H9 (cell line): ENCODE measurements at regions not wholly inside any gene's neighbourhood (a gene's known extent, or its start where the extent isn't known, plus 50 kb on each side); places are given as distances from the start of the nearest gene placed in this dataset.

Source experiments
- DNase-seq: peaks from one replicate; pipeline ENCODE4 v3.0.0-alpha.2; 2017
- H2AFZ ChIP-seq: one replicate; pipeline ENCODE4 v1.6.1; 2013; ENCODE audit warnings: mild to moderate bottlenecking, low read length, control low read depth, moderate library complexity
- H2AK5ac ChIP-seq: 2 replicates; pipeline ENCODE4 v1.6.1; 2013; ENCODE audit warnings: low read length, control low read depth, mixed read lengths; ENCODE audit not compliant: insufficient read length
- H2BK120ac ChIP-seq: one replicate; pipeline ENCODE4 v1.6.1; 2013; ENCODE audit warnings: low read depth, mild to moderate bottlenecking, low read length, control low read depth, inconsistent platforms; ENCODE audit not compliant: poor library complexity, severe bottlenecking
- H2BK12ac ChIP-seq: 2 replicates; pipeline ENCODE4 v1.6.1; 2013; ENCODE audit warnings: low read length, control low read depth, mixed read lengths, low read depth; ENCODE audit not compliant: insufficient read length
- H2BK15ac ChIP-seq: 2 replicates; pipeline ENCODE4 v1.6.1; 2013; ENCODE audit warnings: low read depth, low read length, control low read depth
- H2BK20ac ChIP-seq: one replicate; pipeline ENCODE4 v1.6.1; 2013; ENCODE audit warnings: low read depth, mild to moderate bottlenecking, low read length, control low read depth, inconsistent platforms; ENCODE audit not compliant: poor library complexity, severe bottlenecking
- H2BK5ac ChIP-seq: 2 replicates; pipeline ENCODE4 v1.6.1; 2013; ENCODE audit warnings: low read length, control low read depth, mixed read lengths; ENCODE audit not compliant: insufficient read length
- H3K14ac ChIP-seq: 2 replicates; pipeline ENCODE4 v1.6.1; 2013; ENCODE audit warnings: low read length, control low read depth; ENCODE audit not compliant: insufficient read depth
- H3K18ac ChIP-seq: 2 replicates; pipeline ENCODE4 v1.6.1; 2013; ENCODE audit warnings: low read depth, mild to moderate bottlenecking, mixed read lengths, low read length, control low read depth; ENCODE audit not compliant: insufficient read length
- H3K23ac ChIP-seq: 2 replicates; pipeline ENCODE4 v1.6.1; 2013; ENCODE audit warnings: low read length, control low read depth, mixed read lengths, low read depth; ENCODE audit not compliant: insufficient read length
- H3K23me2 ChIP-seq: 2 replicates; pipeline ENCODE4 v1.6.1; 2013; ENCODE audit warnings: low read depth, mild to moderate bottlenecking, mixed read lengths, low read length, control low read depth; ENCODE audit not compliant: insufficient read length, poor library complexity, severe bottlenecking
- H3K27ac ChIP-seq: 2 replicates; pipeline ENCODE4 v1.5.1; 2013; ENCODE audit warnings: low read length, control low read depth, mixed read lengths, low read depth; ENCODE audit not compliant: insufficient read length
- H3K27me3 ChIP-seq: 2 replicates; pipeline ENCODE4 v1.6.1; 2013; ENCODE audit warnings: low read length, control low read depth, inconsistent platforms; ENCODE audit not compliant: insufficient read depth
- H3K4ac ChIP-seq: 2 replicates; pipeline ENCODE4 v1.6.1; 2013; ENCODE audit warnings: low read depth, mild to moderate bottlenecking, control low read depth, inconsistent platforms, low read length, moderate library complexity
- H3K4me1 ChIP-seq: 2 replicates; pipeline ENCODE4 v1.6.1; 2013; ENCODE audit warnings: low read length, control low read depth, inconsistent platforms; ENCODE audit not compliant: insufficient read depth
- H3K4me2 ChIP-seq: 2 replicates; pipeline ENCODE4 v1.6.1; 2013; ENCODE audit warnings: low read length, control low read depth, mixed read lengths; ENCODE audit not compliant: insufficient read length, insufficient read depth
- H3K56ac ChIP-seq: 2 replicates; pipeline ENCODE4 v1.6.1; 2013; ENCODE audit warnings: low read depth, mild to moderate bottlenecking, mixed read lengths, low read length, control low read depth; ENCODE audit not compliant: insufficient read length
- H3K79me1 ChIP-seq: 2 replicates; pipeline ENCODE4 v1.6.1; 2013; ENCODE audit warnings: low read depth, mild to moderate bottlenecking, moderate library complexity, low read length, control low read depth, inconsistent platforms; ENCODE audit not compliant: insufficient read depth, poor library complexity, severe bottlenecking
- H3K79me2 ChIP-seq: 2 replicates; pipeline ENCODE4 v1.6.1; 2013; ENCODE audit warnings: low read length, control low read depth, inconsistent platforms; ENCODE audit not compliant: insufficient read depth
- H3K9ac ChIP-seq: 2 replicates; pipeline ENCODE4 v1.6.1; 2013; ENCODE audit warnings: low read length, control low read depth, mixed read lengths; ENCODE audit not compliant: insufficient read length; ENCODE audit errors: extremely low read depth
- H3K9me3 ChIP-seq: one replicate; pipeline ENCODE4 v1.6.1; 2013; ENCODE audit warnings: low read depth, low read length, inconsistent platforms; ENCODE audit not compliant: control insufficient read depth
- H3T11ph ChIP-seq: one replicate; pipeline ENCODE4 v1.6.1; 2013; ENCODE audit warnings: mild to moderate bottlenecking, low read length, control low read depth, inconsistent platforms
- H4K20me1 ChIP-seq: one replicate; pipeline ENCODE4 v1.6.1; 2013; ENCODE audit not compliant: control insufficient read depth, insufficient read length, insufficient read depth
- H4K5ac ChIP-seq: 2 replicates; pipeline ENCODE4 v1.6.1; 2013; ENCODE audit warnings: low read depth, mild to moderate bottlenecking, mixed read lengths, low read length, control low read depth; ENCODE audit not compliant: insufficient read length
- H4K8ac ChIP-seq: replicated peaks from 2 replicates; pipeline ENCODE4 v1.6.1; 2013; ENCODE audit warnings: low read length, control low read depth, mixed read lengths, low read depth; ENCODE audit not compliant: insufficient read length
- H4K91ac ChIP-seq: 2 replicates; pipeline ENCODE4 v1.6.1; 2013; ENCODE audit warnings: low read depth, mild to moderate bottlenecking, moderate library complexity, mixed read lengths, low read length, control low read depth; ENCODE audit not compliant: insufficient read length
- H3K27ac Mint-ChIP-seq, 3 experiments: 2 replicates in 2 of 3; 3 replicates in 1 of 3; pipeline ENCODE4 v1.8.0; 2020 to 2021; ENCODE audit warnings: mixed read lengths in 3 of 3, mild to moderate bottlenecking in 1 of 3, moderate library complexity in 1 of 3
- H3K27me3 Mint-ChIP-seq: 2 replicates; pipeline ENCODE4 v1.8.0; 2021; ENCODE audit warnings: low read depth, mild to moderate bottlenecking, moderate library complexity, mixed read lengths
- H3K36me3 Mint-ChIP-seq, 3 experiments: 2 replicates in 2 of 3; 3 replicates in 1 of 3; pipeline ENCODE4 v1.8.0; 2020 to 2021; ENCODE audit warnings: low read depth in 3 of 3, mixed read lengths in 3 of 3; ENCODE audit not compliant: insufficient read depth in 1 of 3
- H3K4me1 Mint-ChIP-seq, 2 experiments: 2 replicates each; pipeline ENCODE4 v1.8.0; 2020; ENCODE audit warnings: mixed read lengths in 2 of 2
- H3K4me3 Mint-ChIP-seq, 2 experiments: 2 replicates in 1 of 2; 3 replicates in 1 of 2; pipeline ENCODE4 v1.8.0; 2020 to 2021; ENCODE audit warnings: mild to moderate bottlenecking in 2 of 2, mixed read lengths in 2 of 2, moderate library complexity in 1 of 2
- H3K9me3 Mint-ChIP-seq, 2 experiments: 2 replicates in 1 of 2; 3 replicates in 1 of 2; pipeline ENCODE4 v1.8.0; 2020; ENCODE audit warnings: mild to moderate bottlenecking in 2 of 2, mixed read lengths in 2 of 2, moderate library complexity in 1 of 2
- WGBS: extraction: QIAGEN DNeasy Blood & Tissue Kit; methylation state at CpG from one replicate; pipeline ENCODE4 v1.1.7; 2013; ENCODE audit warnings: missing lambda C conversion rate, low lambda C conversion rate, mixed read lengths; ENCODE audit not compliant: insufficient read length; ENCODE audit errors: extremely low coverage; 5-methylcytosine and 5-hydroxymethylcytosine counted together
- TF ChIP-seq, protein P1 (sequence below): fragments of 200-600 bp; sonication (generic); conservative IDR thresholded peaks from 3 replicates; pipeline ENCODE4 v1.8.0; 2021; ENCODE audit warnings: antibody characterized with exemption, mild to moderate bottlenecking

DNA sequence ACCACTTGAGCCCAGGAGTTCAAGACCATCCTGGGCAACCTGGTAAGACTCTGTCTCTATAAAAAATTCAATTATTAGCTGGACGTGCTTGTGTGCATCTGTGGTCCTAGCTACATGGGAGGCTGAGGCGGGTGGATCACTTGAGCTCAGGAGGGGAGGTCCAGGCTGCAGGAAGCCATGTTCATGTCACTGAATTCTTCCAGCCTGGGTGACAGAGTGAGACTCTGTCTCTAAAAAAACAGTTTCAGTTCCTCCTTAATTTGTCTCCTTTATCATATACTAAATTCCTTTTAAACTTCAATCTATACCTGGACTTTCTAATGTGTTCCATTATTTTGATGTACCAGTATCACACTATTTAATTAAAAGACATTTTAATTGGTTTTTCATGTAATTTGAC lies 422.2 kb upstream of the TLE4 start:
- Mint-ChIP-seq H3K4me3 (no peak overlapping the region), H3K27ac (no peak overlapping the region), H3K9me3 (no peaks in the 10 kb centered on the region), H3K36me3 (no peaks in the 10 kb centered on the region), H3K27me3 (no peaks in the 10 kb centered on the region), H3K4me1 (no peaks in the 10 kb centered on the region)
- Histone ChIP-seq H2BK20ac (no peak overlapping the region), H3K27ac (no peak overlapping the region), H3T11ph (no peak overlapping the region), H2BK12ac (no peak overlapping the region), H3K14ac (no peak overlapping the region), H4K8ac (no peak overlapping the region), H3K23me2 (no peaks in the 10 kb centered on the region), H3K9me3 (no peaks in the 10 kb centered on the region), H2AFZ (no peak overlapping the region), H3K4me2 (no peak overlapping the region), H3K4me1 (no peaks in the 10 kb centered on the region), H3K27me3 (no peaks in the 10 kb centered on the region), H4K91ac (no peak overlapping the region), H2BK120ac (no peak overlapping the region), H3K4ac (no peak overlapping the region), H3K79me2 (no peaks in the 10 kb centered on the region), H4K20me1 (no peaks in the 10 kb centered on the region), H3K18ac (no peak overlapping the region), H4K5ac (no peak overlapping the region), H3K9ac (no peak overlapping the region), H3K79me1 (no peaks in the 10 kb centered on the region), H2AK5ac (no peak overlapping the region), H3K23ac (no peak overlapping the region), H2BK15ac (no peak overlapping the region), H2BK5ac (no peak overlapping the region), H3K56ac (no peak overlapping the region)
- DNase-seq: no peak
- TF ChIP-seq, protein P1, sequence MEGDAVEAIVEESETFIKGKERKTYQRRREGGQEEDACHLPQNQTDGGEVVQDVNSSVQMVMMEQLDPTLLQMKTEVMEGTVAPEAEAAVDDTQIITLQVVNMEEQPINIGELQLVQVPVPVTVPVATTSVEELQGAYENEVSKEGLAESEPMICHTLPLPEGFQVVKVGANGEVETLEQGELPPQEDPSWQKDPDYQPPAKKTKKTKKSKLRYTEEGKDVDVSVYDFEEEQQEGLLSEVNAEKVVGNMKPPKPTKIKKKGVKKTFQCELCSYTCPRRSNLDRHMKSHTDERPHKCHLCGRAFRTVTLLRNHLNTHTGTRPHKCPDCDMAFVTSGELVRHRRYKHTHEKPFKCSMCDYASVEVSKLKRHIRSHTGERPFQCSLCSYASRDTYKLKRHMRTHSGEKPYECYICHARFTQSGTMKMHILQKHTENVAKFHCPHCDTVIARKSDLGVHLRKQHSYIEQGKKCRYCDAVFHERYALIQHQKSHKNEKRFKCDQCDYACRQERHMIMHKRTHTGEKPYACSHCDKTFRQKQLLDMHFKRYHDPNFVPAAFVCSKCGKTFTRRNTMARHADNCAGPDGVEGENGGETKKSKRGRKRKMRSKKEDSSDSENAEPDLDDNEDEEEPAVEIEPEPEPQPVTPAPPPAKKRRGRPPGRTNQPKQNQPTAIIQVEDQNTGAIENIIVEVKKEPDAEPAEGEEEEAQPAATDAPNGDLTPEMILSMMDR: no peak
- no CpG with 5 or more reads among the region's 2 CpGs for WGBS
